ENCODE measurements at regions not wholly inside any gene's neighbourhood (a gene's known extent, or its start where the extent isn't known, plus 50 kb on each side); places are given as distances from the start of the nearest gene placed in this dataset.

GRCh38 chrX:26822448-26822847 lies 606.5 kb downstream of the MAGEB5 start:
- H3K36me3 ChIP-seq (replicated peaks; ENCODE audit: insufficient read depth, low read depth) = no peaks in the 10 kb centered on the region

GRCh38 chrX:26789751-26790150 lies 573.8 kb downstream of the MAGEB5 start:
- Histone ChIP-seq H4K20me1 (ENCODE audit: insufficient read depth, poor library complexity, severe bottlenecking) (no peaks in the 10 kb centered on the region), H3K36me3 (replicated peaks; ENCODE audit: insufficient read depth, low read depth) (no peaks in the 10 kb centered on the region), H3K9me2 (replicated peaks; ENCODE audit: insufficient read depth) (no peaks in the 10 kb centered on the region), H3K27me3 (no peaks in the 10 kb centered on the region), H3K4me1 (ENCODE audit: insufficient read depth) (no peaks in the 10 kb centered on the region), H2AFZ (no peak overlapping the region), H3K4me3 (no peak overlapping the region), H3K79me2 (no peaks in the 10 kb centered on the region), H3K4me2 (no peak overlapping the region), H3K9me3 (ENCODE audit: low read depth) (no peaks in the 10 kb centered on the region), H3K27ac (no peak overlapping the region)
- TF ChIP-seq EZH2phosphoT487 (IDR thresholded peaks at IDR 0.05; ENCODE audit: low read depth, severe bottlenecking, unreplicated experiment) = no peak
- no peak for TF ChIP-seq EZH2 (IDR thresholded peaks at IDR 0.05; ENCODE audit: borderline replicate concordance)
- no peak for TF ChIP-seq CTCF (IDR thresholded peaks at IDR 0.05; ENCODE audit: poor library complexity)
- no peak for DNase-seq (ENCODE audit: low spot score)

More at GRCh38 chrX:26822448-26822847, 606.5 kb downstream of the MAGEB5 start:
- 37% methylated on average over 1 of the region's 1 CpG for WGBS (ENCODE audit: low lambda C conversion rate, missing lambda C conversion rate)
- no peaks in the 10 kb centered on the region for H3K9me3 ChIP-seq (ENCODE audit: low read depth)
- H4K20me1 ChIP-seq (ENCODE audit: insufficient read depth, poor library complexity, severe bottlenecking) = no peaks in the 10 kb centered on the region
- no peak overlapping the region for H3K27ac ChIP-seq
- DNase-seq (ENCODE audit: low spot score) = no peak
- no peak overlapping the region for H3K4me2 ChIP-seq
- TF ChIP-seq EZH2phosphoT487 (IDR thresholded peaks at IDR 0.05; ENCODE audit: low read depth, severe bottlenecking, unreplicated experiment) (no peak), EZH2 (IDR thresholded peaks at IDR 0.05; ENCODE audit: borderline replicate concordance) (no peak), CTCF (IDR thresholded peaks at IDR 0.05; ENCODE audit: poor library complexity) (no peak)
- H3K79me2 ChIP-seq = no peaks in the 10 kb centered on the region
- no peaks in the 10 kb centered on the region for H3K4me1 ChIP-seq (ENCODE audit: insufficient read depth)
- no peak overlapping the region for H3K4me3 ChIP-seq
- H2AFZ ChIP-seq = no peak overlapping the region
- H3K9me2 ChIP-seq (replicated peaks; ENCODE audit: insufficient read depth) = no peaks in the 10 kb centered on the region
- H3K27me3 ChIP-seq = no peaks in the 10 kb centered on the region

GRCh38 chrX:26788402-26788998 lies 572.5 kb downstream of the MAGEB5 start:
- Histone ChIP-seq H3K9me2 (replicated peaks; ENCODE audit: insufficient read depth) (no peaks in the 10 kb centered on the region), H3K27ac (no peak overlapping the region), H3K9me3 (ENCODE audit: low read depth) (no peaks in the 10 kb centered on the region), H3K79me2 (no peaks in the 10 kb centered on the region), H3K36me3 (replicated peaks; ENCODE audit: insufficient read depth, low read depth) (no peaks in the 10 kb centered on the region), H3K4me2 (no peak overlapping the region), H3K4me1 (ENCODE audit: insufficient read depth) (no peaks in the 10 kb centered on the region), H3K27me3 (no peaks in the 10 kb centered on the region), H2AFZ (no peak overlapping the region), H3K4me3 (no peak overlapping the region), H4K20me1 (ENCODE audit: insufficient read depth, poor library complexity, severe bottlenecking) (no peaks in the 10 kb centered on the region)
- WGBS (ENCODE audit: low lambda C conversion rate, missing lambda C conversion rate) = 79% methylated on average over 1 of the region's 1 CpG
- TF ChIP-seq EZH2phosphoT487 (IDR thresholded peaks at IDR 0.05; ENCODE audit: low read depth, severe bottlenecking, unreplicated experiment) (no peak), EZH2 (IDR thresholded peaks at IDR 0.05; ENCODE audit: borderline replicate concordance) (no peak), CTCF (IDR thresholded peaks at IDR 0.05; ENCODE audit: poor library complexity) (no peak)
- no peak for DNase-seq (ENCODE audit: low spot score)
